T-helper 2 cell treated with Interferon-gamma antibody and Interleukin-4, amounts not matched to agents 100 ng/mL and 5 ng/mL, for 36 hours (primary cell): ENCODE measurements at regions not wholly inside any gene's neighbourhood (a gene's known extent, or its start where the extent isn't known, plus 50 kb on each side); places are given as distances from the start of the nearest gene placed in this dataset.
"Not testable (repeated sequence)": the region's sequence is repeated elsewhere in the genome, so short reads cannot be mapped to it uniquely, and the experiment has no call there.

ENCODE experiments used
- intact Hi-C: fragments of 100-400 bp; cut with micrococcal nuclease; formaldehyde crosslinking; loops from one replicate; pipeline ENCODE4 v1.15.1; 2023

DNA sequence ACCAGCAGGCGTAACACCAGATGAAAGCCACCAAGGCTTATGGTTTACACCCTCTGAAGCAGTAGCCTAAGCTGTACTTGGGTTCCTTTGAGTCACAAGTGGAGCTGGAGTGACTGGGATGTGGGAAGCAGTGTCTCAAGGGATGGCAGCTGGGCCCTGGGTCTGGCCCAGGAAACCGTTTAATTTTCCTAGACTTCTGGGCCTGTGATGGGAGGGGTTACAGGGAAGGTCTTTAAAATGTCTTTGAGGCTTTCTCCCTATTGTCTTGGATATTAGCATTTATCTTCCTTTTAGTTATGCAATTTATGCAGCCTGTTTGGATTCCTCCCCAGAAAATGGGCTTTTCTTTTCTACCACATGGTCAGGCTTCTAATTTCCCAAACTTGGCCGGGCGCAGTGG is 568.2 kb downstream of the ANKRD7 start:
- intact Hi-C loops = no loop called here

DNA sequence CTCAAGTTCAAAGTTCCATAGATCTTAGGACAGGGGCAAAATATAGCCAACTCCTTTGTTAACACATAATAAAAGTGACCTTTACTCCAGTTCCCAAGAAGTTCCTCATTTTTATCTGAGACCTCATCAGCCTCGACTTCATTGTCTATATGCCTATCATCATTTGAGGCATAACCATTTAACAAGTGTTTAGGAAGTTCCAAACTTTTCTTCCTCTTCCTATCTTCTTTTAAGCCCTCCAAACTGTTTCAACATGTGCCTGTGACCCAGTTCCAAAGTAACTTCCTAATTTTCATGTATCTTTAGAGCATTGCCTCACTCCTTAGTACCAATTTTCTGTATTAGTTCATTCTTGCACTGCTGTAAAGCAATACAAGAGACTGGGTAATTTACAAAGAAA is 569.1 kb downstream of the ANKRD7 start:
- intact Hi-C loops = no loop called here

DNA sequence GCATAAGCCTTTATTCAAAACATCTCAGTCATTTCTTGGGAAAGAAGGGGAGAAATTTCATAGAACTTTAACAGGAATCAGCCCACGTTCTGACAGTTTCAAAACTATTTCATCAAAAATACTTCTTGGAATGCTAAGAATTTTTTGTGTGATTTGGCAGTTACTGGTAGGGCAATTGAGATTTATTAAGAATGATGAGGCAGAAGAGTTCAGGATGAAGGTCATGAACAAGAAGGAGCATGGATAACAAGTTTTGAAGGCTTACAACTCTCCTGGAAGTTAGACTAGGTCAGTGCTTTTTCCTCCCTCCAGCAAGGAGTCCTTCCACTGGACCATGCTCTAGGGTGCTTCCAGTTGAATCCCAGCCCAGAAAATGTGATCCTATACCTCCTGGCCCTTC is 569.9 kb downstream of the ANKRD7 start:
- intact Hi-C loops = no loop called here

DNA sequence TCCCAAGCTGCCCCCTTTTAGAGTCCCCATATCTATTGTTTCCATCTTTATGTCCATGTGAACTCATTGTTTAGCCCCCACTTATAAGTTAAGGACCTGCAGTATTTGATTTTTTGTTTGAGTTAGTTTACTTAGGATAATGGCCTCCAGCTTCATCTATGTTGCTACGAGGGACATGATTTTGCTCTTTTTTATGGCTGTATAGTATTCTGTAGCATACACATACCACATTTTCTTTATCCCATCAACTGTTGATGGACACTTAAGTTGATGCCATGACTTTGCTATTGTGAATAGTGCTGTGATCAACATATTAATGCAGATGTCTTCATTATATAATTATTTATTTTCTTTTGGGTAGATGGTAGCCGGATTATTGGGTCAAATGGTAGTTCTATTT is 576.9 kb downstream of the ANKRD7 start:
- intact Hi-C loops = no loop called here

DNA sequence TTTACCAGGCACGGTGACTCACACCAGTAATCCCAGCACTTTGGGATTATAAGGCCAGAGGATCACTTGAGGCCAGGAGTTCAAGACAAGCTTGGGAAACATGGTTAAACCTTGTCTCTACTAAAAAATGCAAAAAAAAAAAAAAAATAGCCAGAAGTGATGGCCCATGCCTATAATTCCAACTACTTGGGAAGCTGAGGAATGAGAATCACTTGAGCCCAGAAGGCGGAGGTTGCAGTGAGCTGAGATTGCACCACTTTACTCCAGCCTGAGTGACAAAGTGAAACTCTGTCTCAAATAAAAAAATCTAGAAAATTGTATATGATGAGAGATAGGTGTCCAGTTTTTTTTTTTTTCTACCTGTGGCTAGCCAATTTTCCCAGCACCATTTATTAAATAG is 578.2 kb downstream of the ANKRD7 start:
- intact Hi-C loops = no loop called here

DNA sequence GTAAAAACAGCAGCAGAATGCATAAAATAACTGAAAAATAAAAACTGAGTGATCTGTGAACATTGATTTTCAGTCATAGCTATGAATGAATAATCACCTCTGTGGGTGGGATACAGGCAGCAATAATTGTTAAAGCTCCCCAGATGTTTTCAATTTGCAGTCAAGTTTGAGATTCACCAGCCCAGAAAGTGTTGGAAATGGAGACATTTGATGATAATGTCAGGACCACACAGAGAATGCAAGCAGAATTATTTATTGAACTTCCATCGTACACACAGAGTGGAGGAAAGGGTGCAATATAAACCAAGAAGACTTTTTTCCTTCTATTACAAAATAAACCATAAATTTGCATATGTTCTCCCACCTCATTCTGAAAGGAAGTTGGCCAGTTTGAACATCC is 601.7 kb downstream of the ANKRD7 start:
- intact Hi-C loops = no loop called here

DNA sequence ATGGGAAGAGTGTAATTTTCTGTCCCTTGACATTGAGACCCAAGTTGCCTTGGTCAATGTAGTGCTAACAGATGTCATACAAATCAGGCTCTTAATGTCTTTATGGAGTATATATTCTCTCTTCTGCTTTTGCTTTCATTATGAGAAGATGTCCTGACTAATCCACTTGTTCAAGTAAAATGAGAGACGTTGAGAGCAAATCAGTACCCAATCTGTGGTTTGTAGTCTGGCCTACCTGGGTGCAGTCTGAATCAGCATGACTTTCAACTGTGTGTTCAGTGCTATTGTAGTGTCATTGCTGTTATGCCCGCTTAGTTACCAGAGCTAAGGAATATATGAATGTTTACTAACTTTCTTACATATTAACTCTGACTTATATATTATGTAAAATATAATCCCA is 612.4 kb downstream of the ANKRD7 start:
- intact Hi-C loops = no loop called here

DNA sequence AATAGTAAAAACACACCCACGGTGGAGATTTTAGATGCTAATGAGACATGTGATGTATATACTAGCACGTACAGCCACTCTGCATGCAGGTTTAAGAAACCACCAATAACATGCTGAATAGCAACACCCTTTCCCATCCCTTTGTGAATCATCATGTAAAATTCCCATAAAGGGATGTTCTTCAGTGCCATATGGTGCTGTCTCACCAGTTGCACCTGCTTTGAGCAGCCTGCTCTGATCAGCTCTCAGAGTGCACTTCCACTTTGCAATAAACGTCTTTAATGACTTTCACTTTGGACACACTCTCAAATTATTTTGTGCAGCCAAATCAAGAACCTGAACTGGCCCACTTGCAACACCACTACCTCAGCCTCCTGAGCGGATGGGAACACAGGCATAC is 615.0 kb downstream of the ANKRD7 start:
- intact Hi-C loops = no loop called here

DNA sequence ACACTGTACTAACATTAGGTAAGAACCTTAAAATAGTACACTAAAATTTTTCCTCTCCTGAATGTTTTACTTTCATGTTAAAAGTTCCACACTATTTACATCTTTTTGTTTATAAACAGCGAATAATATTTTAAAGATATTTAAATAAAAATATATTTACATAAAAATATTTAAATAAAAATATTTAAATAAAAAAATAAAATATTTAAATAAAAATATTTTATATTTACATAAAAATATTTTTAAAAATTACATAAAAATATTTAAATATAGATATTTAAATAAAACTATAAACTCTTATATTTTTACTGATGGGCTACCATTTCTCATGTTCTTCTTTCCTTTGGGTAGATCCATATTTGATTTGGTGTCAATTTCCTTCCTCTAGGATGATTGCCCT is 619.0 kb downstream of the ANKRD7 start:
- intact Hi-C loops = no loop called here

DNA sequence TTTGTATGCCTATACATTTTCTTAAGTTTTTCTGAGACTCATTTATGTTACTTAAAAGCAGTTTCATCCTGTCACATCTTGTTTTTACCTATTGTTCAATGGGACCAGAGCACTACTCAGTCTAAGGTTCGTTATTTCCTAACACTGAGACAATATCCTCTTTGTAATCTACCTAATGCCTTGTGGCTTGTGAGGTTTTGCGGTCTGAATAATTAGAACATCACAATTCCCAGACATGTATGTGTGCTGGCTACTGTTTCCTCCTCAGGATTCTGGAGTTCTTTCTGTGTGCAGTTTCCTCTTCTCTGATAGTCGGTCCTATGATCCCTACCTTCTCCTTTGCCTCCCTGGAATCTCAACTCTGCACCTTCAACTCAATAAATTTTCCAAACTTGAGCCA is 620.2 kb downstream of the ANKRD7 start:
- intact Hi-C loops = no loop called here

DNA sequence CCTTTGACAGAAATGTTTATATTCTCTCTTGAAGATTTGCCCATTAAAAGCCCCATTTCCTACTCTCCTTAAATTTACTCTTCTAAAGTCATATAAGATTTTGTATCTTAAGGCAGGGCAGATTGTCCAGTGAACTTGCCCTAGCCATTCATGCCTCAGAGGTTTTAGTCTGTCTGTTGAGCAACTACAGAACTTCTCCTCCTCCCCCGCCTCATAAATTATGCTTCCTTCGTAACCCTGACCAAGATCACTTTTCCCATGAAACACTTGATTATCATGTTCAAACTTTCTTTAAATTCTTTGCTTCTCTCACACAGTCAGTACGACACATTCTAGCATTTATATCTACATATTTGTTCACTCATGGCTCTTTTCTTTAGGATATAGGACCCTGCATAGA is 621.3 kb downstream of the ANKRD7 start:
- intact Hi-C loops = no loop called here

DNA sequence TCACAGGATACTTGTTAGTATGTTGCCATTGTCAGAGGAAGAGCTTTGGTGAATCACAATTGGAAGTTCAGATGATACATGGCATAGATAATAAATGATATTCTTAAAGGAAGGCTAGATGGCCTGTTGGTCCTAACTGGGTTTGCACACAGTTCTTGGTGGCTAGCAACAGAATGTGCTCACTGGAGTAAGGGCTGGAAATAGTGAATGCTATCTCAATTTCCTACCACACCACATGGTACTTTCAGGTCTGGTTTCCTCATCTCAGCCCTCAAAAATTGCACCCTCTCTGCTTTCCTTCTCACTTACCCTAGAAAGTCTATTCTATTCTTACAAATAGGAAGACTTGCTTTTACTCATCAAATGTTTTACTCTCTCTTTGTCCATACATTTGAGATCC is 622.5 kb downstream of the ANKRD7 start:
- intact Hi-C loops = no loop called here

DNA sequence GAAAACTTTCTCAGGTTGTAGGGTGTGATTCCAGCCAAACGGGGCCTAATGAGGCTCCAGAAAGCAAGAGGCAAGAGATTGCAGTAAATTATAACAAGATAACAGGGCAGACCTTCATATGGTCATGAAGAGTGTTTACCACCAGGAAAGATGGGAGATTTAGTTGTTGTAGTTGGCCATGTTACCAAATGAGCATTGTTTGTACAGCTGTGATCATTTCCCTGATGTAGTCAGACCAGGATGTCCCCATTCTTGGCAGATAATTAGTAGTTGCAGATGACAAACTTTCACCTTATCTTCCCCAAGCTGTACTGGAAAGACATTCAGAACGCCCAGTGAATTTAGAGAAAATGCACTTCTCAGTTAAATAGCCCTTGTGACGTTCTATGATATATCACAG is 630.8 kb downstream of the ANKRD7 start:
- intact Hi-C loops = no loop called here

DNA sequence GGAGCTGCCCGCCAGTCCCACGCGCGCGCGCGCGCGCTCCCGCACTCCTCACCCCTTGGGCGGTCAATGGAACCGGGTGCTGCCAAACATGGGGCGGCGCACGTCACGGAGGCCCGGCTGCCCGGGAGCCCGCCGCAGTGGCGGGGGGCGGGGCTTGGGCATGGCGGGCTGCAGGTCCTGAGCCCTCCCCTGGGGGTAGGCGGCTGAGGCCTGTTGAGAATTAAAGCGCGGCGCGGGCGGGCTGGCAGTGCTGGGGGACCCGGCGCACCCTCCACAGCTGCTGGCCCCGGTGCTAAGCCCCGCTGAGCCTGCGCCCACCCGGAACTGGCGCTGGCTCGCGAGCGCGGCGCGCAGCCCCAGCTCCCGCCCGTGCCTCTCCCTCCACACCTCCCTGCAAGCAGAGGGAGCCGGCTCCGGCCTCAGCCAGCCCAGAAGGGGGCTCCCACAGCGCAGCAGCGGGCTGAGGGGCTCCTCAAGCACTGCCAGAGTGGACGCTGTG is 634.2 kb downstream of the ANKRD7 start:
- intact Hi-C loops = no loop called here

DNA sequence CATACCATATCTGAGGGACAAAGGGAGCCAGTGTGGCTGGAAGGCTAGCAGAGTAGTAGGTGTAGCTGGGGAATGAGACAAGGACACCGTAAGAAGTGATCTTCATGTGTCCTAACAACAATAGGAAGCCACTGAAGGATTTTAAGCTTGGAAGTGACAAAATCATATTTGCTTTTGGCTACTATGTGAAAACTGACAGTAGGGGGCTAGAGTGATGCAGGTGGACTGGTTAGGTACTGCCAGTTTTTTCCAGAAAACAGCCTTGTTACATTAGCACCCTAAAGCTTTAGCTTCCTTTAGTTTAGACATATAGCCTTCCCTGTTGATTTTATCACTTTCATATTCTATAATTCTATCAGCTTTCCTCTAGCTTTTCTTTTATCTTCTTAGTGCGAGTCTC is 637.1 kb downstream of the ANKRD7 start:
- intact Hi-C loops = no loop called here

DNA sequence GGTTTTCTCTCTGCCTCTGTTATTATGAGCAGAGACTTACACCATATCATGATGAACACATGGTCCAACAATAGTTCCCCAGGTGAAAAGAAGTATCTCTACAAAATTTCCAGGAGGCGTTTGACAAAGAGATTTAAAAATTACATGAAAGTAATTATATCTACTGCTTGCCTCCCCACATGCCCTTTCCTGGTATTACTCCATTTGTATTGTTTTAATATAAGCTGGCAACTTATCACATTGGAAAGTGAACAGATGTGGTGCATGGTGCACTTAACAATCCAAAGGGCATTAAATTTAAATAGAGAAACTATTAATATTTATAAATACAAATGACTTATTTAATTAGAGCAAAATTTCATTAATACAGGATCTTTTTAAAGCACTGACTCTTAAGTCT is 638.2 kb downstream of the ANKRD7 start:
- intact Hi-C loops = no loop called here

DNA sequence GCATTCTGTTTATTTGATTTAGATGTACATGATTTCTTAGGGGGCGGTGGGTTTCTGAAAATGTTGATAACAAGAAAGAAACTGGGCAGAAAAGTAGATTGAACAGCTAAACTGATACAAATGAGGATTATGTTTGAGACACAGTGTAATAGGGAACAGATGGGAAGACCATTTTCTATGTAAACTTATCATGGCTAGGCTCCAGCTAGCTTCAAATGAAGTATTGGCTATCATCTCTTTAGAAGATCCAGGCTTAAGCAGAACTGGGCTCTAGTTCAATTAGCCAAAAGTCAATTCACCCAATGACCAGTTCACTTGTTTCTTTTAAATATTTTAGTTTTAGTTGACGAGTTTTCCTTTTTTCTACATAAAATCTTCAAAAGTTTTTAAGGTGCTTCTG is 639.5 kb downstream of the ANKRD7 start:
- intact Hi-C loops = no loop called here

DNA sequence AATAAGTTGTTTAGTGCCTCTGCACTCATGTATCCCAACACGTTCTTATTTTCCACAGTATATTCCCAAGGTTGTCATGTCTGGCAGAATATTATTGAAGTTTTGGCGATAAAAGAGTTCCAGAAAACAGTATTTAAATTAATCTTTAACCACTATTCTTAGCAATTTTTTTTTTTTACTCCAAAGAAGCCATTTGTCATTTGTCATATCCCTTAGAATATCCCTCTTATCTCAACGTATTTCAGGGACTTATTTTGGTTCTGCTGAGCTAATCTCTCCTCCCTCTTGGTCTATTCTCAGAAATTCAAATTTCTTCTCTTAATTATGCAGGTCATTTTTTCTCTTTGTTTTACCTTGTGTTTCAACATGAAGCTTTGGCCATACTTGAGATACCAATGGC is 643.4 kb downstream of the ANKRD7 start:
- intact Hi-C loops = no loop called here

DNA sequence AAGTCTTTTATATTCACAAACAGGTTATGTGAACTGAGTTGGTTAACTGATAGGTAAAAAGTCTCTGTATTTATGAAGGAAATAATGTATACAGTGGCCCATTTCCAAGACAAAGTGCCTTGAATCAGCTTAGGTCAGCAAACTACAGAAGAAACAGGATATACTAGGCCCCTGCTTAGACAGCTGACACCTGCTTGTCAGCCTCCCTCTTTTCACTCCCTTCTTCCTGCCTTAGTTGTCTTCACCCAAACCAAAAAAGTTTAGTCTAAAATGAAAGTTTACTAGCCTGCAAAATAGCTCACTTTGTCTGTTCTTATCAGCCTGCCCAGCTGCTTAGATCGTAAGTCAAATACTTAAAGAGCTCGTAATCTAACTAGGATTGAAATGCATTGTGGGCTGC is 644.6 kb downstream of the ANKRD7 start:
- intact Hi-C loops = not testable (repeated sequence)

DNA sequence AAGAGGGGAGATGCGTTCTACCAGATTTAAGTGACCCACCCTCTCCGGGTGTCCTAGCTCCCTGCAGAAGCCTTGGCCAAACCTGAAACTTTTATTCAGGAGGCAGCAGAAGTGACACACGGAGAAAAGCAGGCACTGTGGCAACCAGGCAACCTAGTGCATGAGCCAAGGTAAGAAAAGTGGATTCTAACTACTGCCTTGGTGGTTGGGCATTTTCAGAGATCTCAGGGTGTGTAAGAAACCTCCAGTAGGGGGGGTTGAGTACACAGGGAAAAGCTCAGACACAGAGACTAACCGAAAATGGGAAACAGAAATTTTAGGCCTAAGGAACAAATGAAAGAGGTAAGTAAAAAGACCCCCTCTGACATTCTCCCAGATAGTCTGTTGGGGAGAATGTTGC is 645.7 kb downstream of the ANKRD7 start:
- intact Hi-C loops = no loop called here

DNA sequence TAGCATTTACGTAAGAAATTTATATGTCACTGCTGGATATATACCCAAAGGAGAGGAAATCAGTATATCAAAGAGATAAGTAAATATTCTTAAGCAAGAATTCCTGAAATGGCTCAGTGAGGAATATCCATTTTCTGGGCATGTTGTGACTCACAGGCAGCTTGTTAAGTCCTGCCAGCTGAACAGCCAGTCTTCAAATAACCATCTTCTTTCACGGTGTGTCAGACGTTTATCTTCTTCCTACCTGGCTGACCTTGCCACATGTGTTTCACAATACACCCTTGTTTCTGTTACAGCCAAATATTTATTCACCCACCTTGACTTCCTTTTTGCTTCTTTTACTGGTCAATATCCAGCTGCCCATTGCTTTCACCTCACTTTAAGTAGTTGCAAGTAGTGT is 648.1 kb downstream of the ANKRD7 start:
- intact Hi-C loops = no loop called here

DNA sequence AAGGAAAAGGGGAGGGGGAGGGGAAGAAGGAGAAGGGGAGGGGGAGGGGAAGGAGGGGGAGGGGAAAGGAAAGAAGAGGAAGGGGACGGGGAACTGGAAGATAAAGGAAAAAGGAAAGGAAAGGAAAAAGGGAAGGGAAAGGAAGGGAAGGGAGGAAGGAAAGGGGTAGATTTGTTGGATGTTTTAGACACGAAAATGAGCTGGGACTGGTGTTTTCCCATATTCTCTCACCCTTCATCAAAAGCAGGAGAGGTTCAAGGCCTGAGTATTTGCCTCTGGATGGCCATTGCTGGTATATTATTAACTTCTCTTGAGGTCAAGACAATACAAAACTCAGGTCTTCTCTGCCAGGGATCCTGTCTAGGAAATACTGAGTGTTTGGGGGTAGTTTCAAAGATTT is 652.7 kb downstream of the ANKRD7 start:
- intact Hi-C loops = no loop called here

DNA sequence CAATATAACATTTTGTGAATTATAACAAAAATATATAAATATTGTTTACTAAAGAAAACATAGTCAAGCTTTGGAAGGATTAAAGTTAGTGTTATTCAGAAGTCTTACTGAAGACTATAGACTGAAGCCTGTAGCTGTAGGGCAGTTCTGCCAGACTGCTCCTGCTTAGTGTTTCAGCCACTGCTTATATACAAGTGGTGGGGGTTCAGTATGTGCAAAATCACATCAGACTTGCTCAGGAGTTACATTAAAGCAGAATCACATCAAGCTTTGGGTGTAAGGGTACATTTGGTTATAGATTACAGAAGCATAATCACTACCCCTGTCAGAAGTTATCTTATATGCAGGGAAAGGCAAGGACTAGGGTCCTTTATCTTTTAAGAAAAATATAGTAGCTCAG is 653.8 kb downstream of the ANKRD7 start:
- intact Hi-C loops = no loop called here

DNA sequence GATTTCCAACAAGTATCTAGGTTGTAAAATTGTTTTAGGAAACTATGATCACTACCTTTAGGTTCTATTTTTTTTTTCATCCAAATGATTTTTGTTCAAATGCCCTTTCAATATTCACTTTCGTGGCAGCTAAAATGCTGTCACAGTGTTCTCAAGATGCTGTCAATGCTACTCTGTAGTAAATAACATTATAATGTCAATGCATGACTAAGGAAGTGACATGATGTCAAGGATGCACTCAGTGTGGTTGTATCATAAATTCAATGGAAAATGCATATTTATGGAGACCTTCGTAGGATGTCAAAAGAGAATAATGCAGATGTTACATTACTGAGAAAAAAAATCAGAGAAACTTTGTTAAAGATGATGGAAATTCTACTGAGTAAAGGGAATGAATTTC is 673.8 kb downstream of the ANKRD7 start:
- intact Hi-C loops = no loop called here

DNA sequence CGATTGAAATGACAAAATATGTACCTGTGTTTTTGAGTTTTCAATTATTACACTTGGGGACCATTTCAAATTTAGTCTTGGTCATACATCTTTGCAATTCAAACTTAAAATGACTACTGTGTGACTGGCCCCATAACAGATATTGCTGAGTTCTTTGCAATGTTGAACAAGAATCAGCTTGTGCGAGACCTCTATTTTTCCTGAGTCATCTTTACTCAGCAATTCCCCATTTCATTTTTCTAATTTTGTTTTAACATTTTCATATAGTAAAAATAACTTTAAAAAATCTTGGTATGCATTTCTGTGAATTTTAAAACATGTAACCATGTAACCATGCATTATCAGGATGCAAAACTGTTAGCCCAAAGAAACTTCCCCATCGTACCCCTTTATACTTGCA is 678.1 kb downstream of the ANKRD7 start:
- intact Hi-C loops = no loop called here
